Left ventricle myocardium superior (tissue), 1 donor: ENCODE measurements at regions not wholly inside any gene's neighbourhood (a gene's known extent, or its start where the extent isn't known, plus 50 kb on each side); places are given as distances from the start of the nearest gene placed in this dataset.

ENCODE experiments used
- ATAC-seq: fragments of 200-7000 bp; cut with Tn5 transposase; one replicate; pipeline ENCODE4 v1.9.1; 2020; ENCODE audit warnings: mild to moderate bottlenecking, moderate library complexity
- DNase-seq: peaks from one replicate; pipeline ENCODE4 v3.0.0-alpha.2; 2020
- intact Hi-C: fragments of 100-400 bp; cut with micrococcal nuclease; formaldehyde crosslinking; loops from one replicate; pipeline ENCODE4 v1.11.0; 2022
- donor health status: DM: no; HTN: yes; CAD: no; lungs with severe emphysema.

DNA sequence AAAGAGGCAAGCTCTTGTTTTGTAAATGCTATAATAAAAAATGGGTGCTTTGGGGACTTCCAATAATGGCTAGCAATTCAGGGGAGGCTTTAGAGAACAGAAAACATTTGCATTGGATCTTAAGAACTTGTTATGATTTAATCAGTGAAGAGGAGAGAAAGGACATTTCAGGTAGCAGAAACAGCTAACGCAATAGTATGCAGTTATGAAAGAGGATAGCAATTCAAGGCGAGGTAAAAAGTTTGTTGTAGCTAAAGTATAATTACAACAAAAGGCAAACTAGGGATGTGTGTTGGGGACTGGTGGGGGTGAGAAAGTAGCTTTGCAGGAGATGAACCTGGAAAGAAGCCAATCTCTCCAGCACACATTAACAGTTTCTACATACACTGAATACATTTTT is 558.7 kb upstream of the SEMA6D start:
- ATAC-seq (no peak), DNase-seq (no peak)
- intact Hi-C loops, result no loop called here

DNA sequence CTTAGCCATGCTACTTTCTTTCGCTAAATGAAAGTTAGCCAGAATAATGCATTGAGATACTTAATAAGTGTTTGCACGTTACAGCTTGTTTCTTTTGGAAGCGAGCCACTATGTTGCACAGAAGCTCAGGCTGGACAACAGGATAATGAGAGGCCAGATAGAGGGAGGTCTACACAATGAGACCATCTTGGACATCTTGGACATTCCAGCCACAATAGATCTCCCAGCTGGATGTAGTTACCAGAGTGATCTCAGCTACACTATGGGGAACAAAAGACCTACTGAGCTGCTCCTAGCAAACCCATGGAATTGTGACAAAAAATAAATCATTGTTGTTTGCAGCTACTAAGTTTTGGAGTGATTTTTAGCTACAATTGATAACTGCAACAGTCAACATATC is 540.1 kb upstream of the SEMA6D start:
- intact Hi-C loops, result no loop called here
- ATAC-seq (no peak), DNase-seq (no peak)

DNA sequence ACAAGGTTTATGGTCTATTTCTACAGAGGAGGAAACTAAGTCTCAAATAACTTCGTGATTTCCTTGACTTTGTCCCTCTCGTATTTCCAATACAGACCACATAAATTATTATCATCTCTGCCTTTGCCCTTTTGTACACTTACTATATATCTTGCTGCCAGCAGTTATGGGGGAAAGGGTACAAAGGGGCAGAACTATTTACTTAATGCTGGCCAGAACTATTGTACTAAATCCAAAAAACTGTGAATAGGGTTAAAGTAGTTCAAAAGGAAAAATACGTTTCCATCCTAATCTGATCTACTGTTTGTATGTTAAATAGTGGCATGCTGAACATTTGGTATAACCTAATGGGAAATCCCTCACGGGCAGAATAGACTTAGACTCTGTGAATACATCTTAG is 537.3 kb upstream of the SEMA6D start:
- no peak for DNase-seq
- intact Hi-C loops, result no loop called here
- ATAC-seq, result no peak

DNA sequence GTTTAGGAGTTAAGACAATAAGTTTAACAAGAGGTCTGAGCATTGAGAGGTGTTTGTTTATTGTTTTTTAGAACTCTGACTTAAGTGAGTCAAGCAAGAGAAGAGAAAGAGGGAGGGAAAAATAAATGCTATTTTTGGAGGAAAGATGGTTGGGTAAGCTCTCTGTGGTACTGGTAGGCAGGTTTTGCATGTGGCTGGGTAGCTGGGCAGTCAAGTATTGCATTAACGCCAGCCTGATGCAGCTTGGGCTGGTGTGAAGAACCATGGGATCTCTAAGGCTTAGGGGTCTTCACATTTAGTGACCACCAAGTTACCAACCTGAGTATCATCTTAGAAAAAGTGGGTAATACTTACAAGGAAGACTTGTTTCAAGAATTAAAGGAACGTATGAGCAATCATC is 534.5 kb upstream of the SEMA6D start:
- DNase-seq, result no peak
- ATAC-seq, result no peak
- intact Hi-C loops, result no loop called here

DNA sequence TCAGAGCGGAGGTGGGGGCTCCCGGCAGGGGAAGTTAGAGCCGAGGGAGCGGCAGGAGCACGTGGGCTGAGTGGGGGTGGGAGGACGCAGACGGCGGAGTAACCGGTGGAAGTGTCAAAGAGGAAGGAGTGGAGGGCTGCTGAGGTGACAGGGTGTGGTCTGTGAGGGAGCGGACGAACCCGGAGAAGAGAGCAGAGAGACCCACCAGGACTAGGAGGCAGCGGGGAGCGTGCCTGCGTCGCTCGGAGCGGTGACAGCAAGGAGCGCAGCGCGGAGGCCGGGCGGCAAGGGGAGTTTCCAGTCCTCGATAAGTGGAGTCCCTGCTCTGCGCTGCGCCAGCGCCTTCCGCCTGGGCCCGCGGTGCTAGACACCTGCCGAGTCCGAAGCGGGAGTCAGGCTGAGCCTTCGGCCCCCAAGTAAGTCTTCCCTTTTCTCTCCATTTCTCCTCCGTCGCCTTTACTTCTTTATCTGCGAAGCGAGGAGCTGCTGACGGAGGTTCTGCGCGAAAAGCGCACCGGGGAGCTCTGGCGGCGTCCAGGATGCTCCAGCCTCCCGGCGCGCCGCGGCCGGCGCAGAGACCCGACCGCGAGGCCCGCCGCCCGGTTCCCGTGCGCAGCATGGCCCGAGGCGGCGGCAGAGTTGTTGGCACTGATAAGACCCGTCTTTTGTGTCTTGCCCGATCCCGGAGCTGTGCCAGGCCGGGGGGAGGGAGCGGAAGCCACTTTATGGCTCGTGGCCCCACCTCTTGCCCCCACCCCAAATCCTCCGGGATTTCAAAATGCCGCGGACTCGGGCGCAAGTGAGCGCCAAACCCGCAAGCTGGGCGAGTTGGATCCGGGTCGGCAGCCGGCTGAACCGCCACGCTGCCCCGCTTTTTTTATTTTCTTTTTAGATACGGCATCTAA is 533.0 kb upstream of the SEMA6D start:
- ATAC-seq, result peak; percentile 60
- intact Hi-C loops, result no loop called here
- peak; percentile 30 for DNase-seq

DNA sequence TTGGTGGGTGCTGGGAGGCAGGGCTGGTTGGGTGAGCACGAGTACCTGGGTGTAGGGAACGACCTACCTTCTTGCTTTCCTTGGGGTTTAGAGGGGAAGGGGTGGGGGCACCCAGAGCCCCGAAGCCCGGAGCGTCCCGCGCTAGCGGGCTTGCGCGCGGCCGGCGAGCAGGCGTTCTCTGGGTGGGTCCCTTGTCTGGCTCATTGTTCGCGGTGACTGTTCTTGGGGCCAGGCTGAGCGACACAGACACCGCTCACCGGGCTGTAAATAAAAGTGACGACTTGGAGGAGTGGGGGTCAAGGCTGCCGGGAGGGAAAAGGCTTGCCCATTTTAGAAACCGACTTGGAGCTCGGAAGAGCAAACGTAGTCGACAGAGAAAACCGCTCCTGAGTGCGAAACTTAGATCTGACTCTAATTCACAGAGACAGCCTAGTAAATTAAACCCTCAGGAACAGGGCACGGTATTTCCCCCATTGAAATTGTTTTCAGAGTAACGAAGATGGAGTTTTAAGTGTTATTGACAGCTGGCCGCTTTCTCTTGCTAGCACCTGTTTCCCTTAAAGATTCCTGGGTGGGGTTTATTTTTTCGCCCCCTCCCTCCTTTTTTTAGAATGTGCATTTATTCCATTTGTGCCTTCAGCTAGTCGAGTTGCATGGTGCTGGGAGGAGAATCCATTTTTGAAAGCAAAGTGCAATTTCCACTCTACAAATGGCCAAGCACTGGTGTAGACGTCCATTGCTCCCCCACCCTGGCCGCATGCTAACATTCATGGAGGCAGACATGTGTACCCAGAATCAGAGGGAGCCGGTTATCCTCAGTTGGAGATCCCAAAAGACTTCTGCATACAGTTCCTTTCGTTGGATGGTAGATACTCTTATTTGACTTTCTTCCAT is 532.1 kb upstream of the SEMA6D start:
- DNase-seq (peak; percentile 26), ATAC-seq (peak; percentile 41)
- intact Hi-C loops, result no loop called here

DNA sequence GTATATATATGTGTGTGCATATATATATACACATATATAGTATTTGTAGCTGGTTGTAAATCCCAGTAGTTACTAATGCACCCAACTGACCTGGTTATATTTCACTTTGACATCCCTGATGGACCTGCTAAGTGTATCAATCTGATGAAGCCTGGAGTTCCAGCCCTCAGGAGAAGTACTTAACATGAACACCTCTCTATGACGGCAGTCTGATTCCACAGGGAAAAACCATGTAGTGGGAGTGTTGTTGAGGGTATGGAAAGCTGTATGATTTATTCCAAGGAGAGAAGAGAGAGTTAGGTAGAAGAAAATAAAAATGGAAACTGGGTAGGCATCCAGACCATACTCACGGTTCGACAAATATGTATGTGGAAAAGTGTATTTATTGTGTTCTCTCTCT is 531.2 kb upstream of the SEMA6D start:
- ATAC-seq (no peak), DNase-seq (no peak)
- intact Hi-C loops, result no loop called here

DNA sequence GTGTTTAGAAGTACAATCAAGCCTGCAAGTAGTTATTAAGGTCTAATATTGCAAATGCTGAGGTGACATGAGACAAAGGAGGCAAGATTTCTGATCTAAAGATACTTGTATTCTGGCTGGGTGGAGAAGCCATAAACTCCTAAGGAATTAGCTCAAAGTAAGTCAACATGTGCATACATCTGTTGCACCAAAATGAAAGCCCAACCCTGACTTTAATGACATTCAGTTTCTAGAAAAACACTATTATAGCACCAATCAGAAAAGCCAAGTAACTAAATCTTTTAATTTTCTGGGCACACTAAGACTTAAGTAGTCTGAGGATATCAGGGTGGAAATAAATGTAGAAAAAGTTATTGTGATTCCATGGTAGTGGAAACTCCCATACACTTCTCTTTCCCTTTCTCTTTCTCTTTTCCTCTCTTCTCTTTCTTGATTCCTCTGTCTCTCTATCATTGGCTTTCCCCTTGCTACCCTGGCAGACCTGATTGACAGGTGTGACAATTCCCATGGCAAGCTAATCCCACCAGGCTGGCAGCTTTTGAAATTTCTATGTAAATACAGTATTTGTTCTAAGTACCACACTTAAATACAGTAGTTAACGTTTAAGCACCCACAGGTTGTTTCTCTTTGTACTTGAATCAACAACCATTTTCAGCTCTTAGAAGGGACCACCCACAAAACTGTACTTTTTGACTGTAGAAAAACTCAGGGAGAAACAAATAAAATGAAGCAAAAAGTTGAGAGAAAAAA is 528.4 kb upstream of the SEMA6D start:
- intact Hi-C loops, result no loop called here
- ATAC-seq (no peak), DNase-seq (no peak)

DNA sequence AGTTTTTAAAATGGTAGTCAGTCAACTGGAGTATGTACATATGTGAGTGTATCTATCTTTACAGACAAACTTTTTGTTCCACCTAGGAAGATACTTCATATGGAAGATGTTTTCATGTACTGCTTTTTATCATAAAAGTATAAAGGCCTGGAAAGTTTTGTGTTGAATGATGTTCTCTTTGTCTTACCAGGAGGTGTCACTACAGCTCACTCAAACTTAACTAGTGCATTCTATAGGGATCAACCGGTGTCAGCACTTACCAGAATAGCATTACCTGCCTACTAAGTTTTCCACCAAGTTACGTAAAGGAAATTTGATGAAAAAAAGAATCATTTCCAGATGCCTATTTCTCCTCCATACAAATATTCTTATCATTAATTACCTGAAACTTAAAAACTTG is 522.6 kb upstream of the SEMA6D start:
- intact Hi-C loops, result loop anchor here (5.0 kb wide), 2 partner anchors 793 to 1088 kb away; no protein-coding TSS in a partner anchor
- no peak for DNase-seq
- ATAC-seq, result no peak

DNA sequence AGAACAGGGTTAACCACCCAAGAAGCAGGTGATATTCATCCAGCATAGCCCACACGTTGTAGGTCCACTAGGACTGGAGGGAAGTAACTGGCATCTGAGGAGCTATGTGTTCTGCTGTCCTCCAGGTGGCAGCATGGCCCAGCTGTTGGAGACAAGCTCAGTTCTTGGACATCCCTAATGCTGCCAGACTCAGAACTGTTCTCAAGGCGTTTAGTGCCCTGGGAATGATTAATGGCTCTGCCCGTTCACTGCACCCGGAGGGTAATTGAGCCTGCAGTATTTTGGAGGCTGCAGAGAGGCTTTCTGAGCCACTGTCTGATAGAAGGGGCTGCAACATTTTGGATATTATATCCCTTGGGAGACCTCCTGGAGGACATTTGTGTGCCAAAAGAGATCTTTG is 521.3 kb upstream of the SEMA6D start:
- DNase-seq (peak; percentile 76), ATAC-seq (peak; percentile 95)
- intact Hi-C loops, result loop anchor here (5.0 kb wide), 2 partner anchors 791 to 1086 kb away; no protein-coding TSS in a partner anchor

DNA sequence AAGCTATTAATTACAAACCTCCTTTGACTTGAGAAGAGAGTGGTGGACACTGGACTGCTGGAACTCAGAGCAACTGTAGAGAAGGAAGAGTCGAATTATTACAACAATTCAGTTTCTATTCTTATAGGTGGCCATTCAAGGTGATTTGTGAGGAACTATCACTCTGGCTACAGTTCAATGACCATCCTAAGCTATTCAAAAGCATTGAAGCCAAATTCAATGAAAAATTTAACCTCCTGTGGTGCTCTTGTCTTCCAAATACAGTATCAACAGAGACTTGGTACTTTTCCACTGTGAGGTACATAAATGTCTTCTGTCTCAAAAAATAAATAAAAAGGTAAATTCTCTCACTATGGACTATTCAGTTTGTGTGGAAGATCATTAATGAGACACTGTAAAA is 513.3 kb upstream of the SEMA6D start:
- ATAC-seq (no peak), DNase-seq (no peak)
- intact Hi-C loops, result no loop called here

DNA sequence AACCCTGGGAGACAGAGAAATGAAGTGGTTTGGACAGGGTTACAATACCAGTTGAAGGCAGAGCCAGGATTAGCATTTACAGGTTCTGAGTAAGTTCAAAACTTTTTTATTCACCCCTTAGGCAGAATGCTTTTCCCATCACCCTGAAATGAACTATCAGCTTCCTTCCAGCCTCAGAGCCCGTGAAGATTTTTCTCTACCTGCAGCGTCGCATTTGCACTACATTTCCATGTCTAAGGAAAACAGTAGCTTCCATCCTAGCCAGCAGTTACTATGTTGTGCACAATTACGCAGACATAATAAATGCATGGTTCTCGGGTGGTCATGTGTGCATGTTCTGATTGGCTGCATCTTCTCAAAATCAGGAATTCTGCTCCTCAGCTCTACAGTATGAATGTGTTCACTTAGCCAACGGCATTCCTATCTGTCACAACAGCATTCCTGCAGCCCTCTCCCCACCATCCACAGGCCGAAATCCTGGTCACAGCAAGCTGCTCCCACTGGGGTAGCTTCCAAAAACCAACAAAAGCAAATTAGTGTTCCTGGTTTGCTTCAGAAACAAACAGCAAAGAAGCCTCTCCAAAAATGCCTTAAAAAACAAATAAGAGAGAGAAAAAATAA is 510.8 kb upstream of the SEMA6D start:
- no peak for ATAC-seq
- intact Hi-C loops, result no loop called here
- DNase-seq, result no peak

DNA sequence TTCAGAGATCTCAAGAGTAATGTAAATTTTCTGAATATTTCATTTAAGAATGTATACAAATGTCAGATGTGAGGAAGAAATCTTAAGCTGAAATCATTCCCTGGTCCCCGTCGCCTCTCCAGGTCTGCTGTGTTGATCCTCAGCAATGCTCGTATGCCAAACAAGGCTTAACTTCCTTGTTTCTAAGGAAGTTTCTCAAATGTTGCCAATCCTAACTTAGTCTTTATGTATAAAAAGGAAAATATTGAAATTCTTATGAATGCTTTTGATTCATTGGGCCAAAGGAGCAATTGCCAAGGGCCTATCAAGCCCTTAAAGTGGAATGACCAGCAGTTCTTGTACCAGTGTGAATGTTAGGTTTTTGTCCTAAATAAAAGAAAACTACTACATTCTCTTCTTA is 507.7 kb upstream of the SEMA6D start:
- intact Hi-C loops, result no loop called here
- no peak for ATAC-seq
- DNase-seq, result no peak

DNA sequence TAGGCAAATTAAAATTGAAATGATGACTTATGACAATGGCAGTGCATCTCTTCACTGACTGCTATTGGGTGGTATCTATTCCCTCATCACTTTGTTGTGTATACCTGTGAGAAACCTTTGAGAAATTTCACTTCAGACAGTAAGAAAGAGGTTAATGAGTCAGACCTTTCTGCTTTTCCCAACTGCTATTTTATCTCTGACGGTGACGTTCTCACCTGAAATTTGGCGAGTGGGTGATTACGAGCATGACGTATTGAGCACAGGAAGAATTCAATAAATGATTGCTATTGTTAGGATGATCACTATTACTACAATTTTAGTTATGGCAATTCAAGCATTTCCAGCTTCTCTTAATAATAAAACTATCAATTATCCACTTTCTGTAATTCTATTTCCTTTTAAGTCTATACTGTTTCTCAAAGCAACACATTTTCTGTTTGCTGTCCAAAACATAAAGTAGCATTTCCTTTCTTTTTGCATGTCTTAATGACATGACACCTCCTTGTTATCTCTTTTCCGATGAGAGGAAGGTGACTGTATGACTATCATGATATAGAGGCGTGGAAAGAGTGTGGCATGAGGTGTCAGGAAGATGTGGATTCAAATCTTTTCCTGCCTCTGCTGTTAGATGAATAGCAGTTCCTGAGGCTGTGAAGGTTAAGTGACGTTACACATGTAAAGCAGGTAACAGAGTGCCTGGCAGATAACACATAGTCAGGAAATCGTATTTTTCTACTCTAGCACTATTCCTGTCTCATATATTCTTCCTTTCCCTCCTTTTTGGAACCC is 504.9 kb upstream of the SEMA6D start:
- intact Hi-C loops, result no loop called here
- no peak for ATAC-seq
- DNase-seq, result no peak

DNA sequence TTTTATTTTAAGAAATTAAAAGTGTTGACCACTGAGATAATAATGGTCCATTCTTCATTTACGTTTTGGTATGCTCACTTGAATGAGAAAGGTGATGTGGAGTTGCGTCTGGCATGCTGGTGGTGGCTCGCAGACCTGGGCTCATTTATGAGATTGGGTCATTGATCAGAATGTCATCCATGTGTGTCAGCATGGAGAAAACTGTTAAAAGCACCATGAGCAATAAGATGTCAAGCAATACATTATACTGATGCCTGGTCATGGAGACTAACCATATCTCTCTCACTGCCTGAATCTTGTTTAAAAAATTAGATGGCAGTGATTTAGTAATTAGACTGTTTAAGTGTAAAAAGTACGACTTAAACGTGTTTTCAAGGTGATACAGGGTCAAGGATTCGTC is 503.4 kb upstream of the SEMA6D start:
- DNase-seq (no peak), ATAC-seq (no peak)
- intact Hi-C loops, result no loop called here

DNA sequence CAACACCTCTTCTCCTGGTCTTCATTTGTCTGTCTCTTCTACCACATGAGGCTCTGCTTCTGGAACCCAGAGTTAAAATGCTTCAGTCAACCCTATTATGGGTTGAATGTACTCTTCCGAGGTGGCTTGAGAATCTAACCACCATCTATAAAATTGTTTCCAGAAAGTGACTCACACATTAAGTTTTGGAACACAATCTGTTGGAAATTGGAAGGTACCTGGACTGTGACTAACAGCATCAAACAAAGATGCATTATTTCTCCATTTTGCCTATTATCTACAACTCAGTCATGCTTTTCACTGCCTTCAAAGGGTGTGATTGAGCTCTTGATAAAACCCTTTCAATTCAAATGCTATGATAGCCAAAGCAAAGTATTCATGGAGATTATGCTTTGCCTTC is 499.0 kb upstream of the SEMA6D start:
- no peak for DNase-seq
- ATAC-seq, result no peak
- intact Hi-C loops, result no loop called here

DNA sequence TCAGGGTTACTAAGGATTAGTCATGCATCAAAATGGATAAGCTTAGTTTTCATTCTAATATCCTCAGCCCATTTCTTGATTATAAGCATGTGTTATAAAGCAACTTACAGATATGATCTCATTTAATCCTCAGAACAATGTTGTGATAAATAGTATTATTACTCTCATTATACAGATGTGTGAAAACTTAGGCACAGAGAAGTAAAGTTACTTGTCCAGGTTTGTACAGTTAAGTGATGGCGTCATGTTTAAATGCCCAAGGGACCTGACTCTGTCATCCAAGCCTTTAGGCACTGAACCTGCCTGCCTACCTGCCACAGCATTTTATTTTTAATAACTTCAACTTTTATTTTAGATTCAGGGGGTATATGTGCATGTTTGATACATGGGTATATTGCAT is 472.9 kb upstream of the SEMA6D start:
- DNase-seq (no peak), ATAC-seq (no peak)
- intact Hi-C loops, result no loop called here

DNA sequence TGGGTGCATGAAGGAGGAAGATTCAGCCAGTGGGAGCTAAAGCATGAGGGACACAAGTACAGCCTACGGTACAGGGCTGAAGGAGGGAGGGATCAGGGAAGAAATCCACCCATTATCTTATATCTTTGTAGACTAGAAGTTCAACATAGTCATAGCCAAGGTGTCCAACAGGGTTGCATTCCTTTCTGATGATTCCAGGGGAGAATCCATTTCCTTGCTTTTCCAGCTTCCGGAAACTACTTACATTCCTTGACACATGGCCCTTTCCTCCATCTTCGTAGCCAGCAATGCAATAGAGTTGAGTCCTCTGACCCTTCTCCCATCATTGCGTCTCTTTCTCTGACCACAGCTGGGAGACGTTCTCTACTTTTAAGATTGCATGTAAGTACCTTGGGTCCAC is 471.0 kb upstream of the SEMA6D start:
- intact Hi-C loops, result no loop called here
- ATAC-seq, result no peak
- DNase-seq, result no peak
